ENCODE measurements at regions not wholly inside any gene's neighbourhood (a gene's known extent, or its start where the extent isn't known, plus 50 kb on each side); places are given as distances from the start of the nearest gene placed in this dataset.

GRCh38 chr20:43829951-43830690, 84.5 kb upstream of the TOX2 start (continued):
- TF ChIP-seq, protein P1, sequence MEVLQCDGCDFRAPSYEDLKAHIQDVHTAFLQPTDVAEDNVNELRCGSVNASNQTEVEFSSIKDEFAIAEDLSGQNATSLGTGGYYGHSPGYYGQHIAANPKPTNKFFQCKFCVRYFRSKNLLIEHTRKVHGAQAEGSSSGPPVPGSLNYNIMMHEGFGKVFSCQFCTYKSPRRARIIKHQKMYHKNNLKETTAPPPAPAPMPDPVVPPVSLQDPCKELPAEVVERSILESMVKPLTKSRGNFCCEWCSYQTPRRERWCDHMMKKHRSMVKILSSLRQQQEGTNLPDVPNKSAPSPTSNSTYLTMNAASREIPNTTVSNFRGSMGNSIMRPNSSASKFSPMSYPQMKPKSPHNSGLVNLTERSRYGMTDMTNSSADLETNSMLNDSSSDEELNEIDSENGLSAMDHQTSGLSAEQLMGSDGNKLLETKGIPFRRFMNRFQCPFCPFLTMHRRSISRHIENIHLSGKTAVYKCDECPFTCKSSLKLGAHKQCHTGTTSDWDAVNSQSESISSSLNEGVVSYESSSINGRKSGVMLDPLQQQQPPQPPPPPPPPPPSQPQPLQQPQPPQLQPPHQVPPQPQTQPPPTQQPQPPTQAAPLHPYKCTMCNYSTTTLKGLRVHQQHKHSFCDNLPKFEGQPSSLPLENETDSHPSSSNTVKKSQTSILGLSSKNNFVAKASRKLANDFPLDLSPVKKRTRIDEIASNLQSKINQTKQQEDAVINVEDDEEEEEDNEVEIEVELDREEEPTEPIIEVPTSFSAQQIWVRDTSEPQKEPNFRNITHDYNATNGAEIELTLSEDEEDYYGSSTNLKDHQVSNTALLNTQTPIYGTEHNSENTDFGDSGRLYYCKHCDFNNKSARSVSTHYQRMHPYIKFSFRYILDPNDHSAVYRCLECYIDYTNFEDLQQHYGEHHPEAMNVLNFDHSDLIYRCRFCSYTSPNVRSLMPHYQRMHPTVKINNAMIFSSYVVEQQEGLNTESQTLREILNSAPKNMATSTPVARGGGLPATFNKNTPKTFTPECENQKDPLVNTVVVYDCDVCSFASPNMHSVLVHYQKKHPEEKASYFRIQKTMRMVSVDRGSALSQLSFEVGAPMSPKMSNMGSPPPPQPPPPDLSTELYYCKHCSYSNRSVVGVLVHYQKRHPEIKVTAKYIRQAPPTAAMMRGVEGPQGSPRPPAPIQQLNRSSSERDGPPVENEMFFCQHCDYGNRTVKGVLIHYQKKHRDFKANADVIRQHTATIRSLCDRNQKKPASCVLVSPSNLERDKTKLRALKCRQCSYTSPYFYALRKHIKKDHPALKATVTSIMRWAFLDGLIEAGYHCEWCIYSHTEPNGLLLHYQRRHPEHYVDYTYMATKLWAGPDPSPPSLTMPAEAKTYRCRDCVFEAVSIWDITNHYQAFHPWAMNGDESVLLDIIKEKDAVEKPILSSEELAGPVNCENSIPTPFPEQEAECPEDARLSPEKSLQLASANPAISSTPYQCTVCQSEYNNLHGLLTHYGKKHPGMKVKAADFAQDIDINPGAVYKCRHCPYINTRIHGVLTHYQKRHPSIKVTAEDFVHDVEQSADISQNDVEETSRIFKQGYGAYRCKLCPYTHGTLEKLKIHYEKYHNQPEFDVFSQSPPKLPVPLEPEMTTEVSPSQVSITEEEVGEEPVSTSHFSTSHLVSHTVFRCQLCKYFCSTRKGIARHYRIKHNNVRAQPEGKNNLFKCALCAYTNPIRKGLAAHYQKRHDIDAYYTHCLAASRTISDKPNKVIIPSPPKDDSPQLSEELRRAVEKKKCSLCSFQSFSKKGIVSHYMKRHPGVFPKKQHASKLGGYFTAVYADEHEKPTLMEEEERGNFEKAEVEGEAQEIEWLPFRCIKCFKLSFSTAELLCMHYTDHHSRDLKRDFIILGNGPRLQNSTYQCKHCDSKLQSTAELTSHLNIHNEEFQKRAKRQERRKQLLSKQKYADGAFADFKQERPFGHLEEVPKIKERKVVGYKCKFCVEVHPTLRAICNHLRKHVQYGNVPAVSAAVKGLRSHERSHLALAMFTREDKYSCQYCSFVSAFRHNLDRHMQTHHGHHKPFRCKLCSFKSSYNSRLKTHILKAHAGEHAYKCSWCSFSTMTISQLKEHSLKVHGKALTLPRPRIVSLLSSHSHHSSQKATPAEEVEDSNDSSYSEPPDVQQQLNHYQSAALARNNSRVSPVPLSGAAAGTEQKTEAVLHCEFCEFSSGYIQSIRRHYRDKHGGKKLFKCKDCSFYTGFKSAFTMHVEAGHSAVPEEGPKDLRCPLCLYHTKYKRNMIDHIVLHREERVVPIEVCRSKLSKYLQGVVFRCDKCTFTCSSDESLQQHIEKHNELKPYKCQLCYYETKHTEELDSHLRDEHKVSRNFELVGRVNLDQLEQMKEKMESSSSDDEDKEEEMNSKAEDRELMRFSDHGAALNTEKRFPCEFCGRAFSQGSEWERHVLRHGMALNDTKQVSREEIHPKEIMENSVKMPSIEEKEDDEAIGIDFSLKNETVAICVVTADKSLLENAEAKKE (CRISPR knock-in tag; IDR thresholded peaks at IDR 0.05), result no peak
- no peak for TF ChIP-seq NANOG (IDR thresholded peaks at IDR 0.05; ENCODE audit: borderline replicate concordance)
- no peak for TF ChIP-seq JUNB (IDR thresholded peaks at IDR 0.05; ENCODE audit: unreplicated experiment)
- TF ChIP-seq ZNF331 (CRISPR knock-in tag; IDR thresholded peaks at IDR 0.05; ENCODE audit: low read depth), result no peak
- no peak for TF ChIP-seq POLR2AphosphoS5 (IDR thresholded peaks at IDR 0.05; ENCODE audit: low read depth)

DNA sequence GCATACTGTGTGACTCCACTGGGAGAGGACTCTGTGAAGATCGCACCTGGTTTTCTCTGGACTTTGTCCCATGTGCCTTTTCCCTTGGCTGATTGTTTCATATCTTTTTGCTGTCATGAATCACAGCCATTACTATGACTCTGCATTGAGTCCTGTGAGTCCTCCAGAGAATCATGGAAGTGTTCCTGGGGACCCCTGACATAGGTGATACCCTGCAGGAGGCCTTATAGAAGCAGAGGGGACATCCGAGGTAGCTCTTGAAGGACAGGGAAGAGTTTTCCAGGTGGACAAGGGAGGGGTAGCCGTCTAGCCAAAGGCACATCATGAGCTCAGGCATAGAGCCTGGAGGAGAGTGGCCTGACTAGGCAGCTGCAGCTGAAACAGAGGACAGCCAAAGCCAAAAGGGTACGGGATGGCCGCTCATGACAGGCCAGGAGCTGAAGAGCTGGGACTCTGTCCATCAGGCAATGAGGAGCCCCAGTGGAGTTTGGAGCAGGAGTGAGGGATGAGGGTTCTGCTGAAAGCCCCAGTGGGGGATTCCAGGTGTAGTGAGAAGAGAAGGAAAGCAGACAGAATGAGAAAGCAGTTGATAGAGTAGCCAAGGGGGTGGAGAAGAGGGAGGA, 86.6 kb upstream of the TOX2 start:
- DNase-seq (ENCODE audit: low spot score) (no peak), ATAC-seq (no peak)
- H3K36me3 Mint-ChIP-seq (ENCODE audit: low read depth), result no peaks in the 10 kb centered on the region
- no peak overlapping the region for H3K4me3 ChIP-seq
- no peak overlapping the region for H3K27ac ChIP-seq (ENCODE audit: low read depth)
- H3K4me3 Mint-ChIP-seq, result no peak overlapping the region
- H2AFZ ChIP-seq, result no peak overlapping the region
- H3K4me1 ChIP-seq (ENCODE audit: insufficient read depth), result no peaks in the 10 kb centered on the region
- H3K27ac Mint-ChIP-seq, result no peak overlapping the region
- H3K36me3 ChIP-seq (ENCODE audit: insufficient read depth), result no peaks in the 10 kb centered on the region
- H3K4me1 Mint-ChIP-seq, result no peaks in the 10 kb centered on the region
- H4K20me1 ChIP-seq (replicated peaks; ENCODE audit: insufficient read depth), result no peaks in the 10 kb centered on the region
- H3K9me2 ChIP-seq (ENCODE audit: insufficient read depth), result no peaks in the 10 kb centered on the region
- H3F3A ChIP-seq (replicated peaks; ENCODE audit: low read depth), result no peaks in the 10 kb centered on the region
- no peak overlapping the region for H3K4me2 ChIP-seq
- H3K9me3 Mint-ChIP-seq, result peaks cover 11% of the 10 kb centered on the region
- H3K79me2 ChIP-seq (replicated peaks; ENCODE audit: insufficient read depth), result no peaks in the 10 kb centered on the region
- H3K27me3 ChIP-seq (ENCODE audit: insufficient read depth), result no peaks in the 10 kb centered on the region
- H3K27me3 Mint-ChIP-seq (ENCODE audit: insufficient read depth, low read depth, poor library complexity), result peaks cover 4% of the 10 kb centered on the region
- no peak for TF ChIP-seq CREB1 (CRISPR knock-in tag; IDR thresholded peaks at IDR 0.05; ENCODE audit: low read depth)
- TF ChIP-seq, protein P1 (CRISPR knock-in tag; IDR thresholded peaks at IDR 0.05), result no peak
- no peak for TF ChIP-seq ZNF114 (CRISPR knock-in tag; IDR thresholded peaks at IDR 0.05)
- no peak for TF ChIP-seq NANOG (IDR thresholded peaks at IDR 0.05; ENCODE audit: borderline replicate concordance)
- TF ChIP-seq ZNF331 (CRISPR knock-in tag; IDR thresholded peaks at IDR 0.05; ENCODE audit: low read depth), result no peak
